Sigmoid colon (tissue), 4 donors: ENCODE measurements at regions not wholly inside any gene's neighbourhood (a gene's known extent, or its start where the extent isn't known, plus 50 kb on each side); places are given as distances from the start of the nearest gene placed in this dataset.

Experiments
- POLR2A ChIP-seq, 2 donors: fragments of 450-650 bp; IDR thresholded peaks; one replicate each; pipeline ENCODE4 v1.6.1; 2016; ENCODE audit warnings: antibody characterized with exemption in 2 of 2, mild to moderate bottlenecking in 2 of 2, moderate library complexity in 2 of 2
- POLR2AphosphoS5 ChIP-seq, 4 donors: sonication (generic); formaldehyde crosslinking; IDR thresholded peaks; one replicate each; pipeline ENCODE4 v1.6.1; 2017; ENCODE audit warnings: antibody characterized with exemption in 4 of 4

GRCh38 chr13:64083396-64083795 is 2667.7 kb upstream of the PCDH20 start:
- TF ChIP-seq POLR2AphosphoS5 (IDR thresholded peaks at IDR 0.05) (no peak), POLR2A (IDR thresholded peaks at IDR 0.05) (no peak)
